Immature natural killer cell (primary cell): ENCODE measurements at regions not wholly inside any gene's neighbourhood (a gene's known extent, or its start where the extent isn't known, plus 50 kb on each side); places are given as distances from the start of the nearest gene placed in this dataset.
A peak's percentile ranks its signal among the peaks of the same experiment; 100 is the strongest.

Experiments
- DNase-seq, 3 donors: peaks; one replicate each; pipeline ENCODE4 v3.0.0; 2022; ENCODE audit warnings: mixed read lengths in 1 of 3
- H3K27ac Mint-ChIP-seq, 6 donors: one replicate each; pipeline ENCODE4 v1.8.0; 2020; ENCODE audit warnings: mixed read lengths in 6 of 6, mild to moderate bottlenecking in 5 of 6, inconsistent platforms in 4 of 6, moderate library complexity in 3 of 6
- H3K27me3 Mint-ChIP-seq, 3 donors: one replicate each; pipeline ENCODE4 v1.8.0; 2020 to 2021; ENCODE audit warnings: low read depth in 3 of 3, mild to moderate bottlenecking in 3 of 3, mixed read lengths in 3 of 3, moderate library complexity in 3 of 3, inconsistent platforms in 1 of 3
- H3K36me3 Mint-ChIP-seq, 3 donors: one replicate each; pipeline ENCODE4 v1.8.0; 2020; ENCODE audit warnings: mixed read lengths in 3 of 3, inconsistent platforms in 2 of 3, mild to moderate bottlenecking in 2 of 3
- H3K4me1 Mint-ChIP-seq, 2 donors: one replicate each; pipeline ENCODE4 v1.8.0; 2020; ENCODE audit warnings: inconsistent platforms in 2 of 2, mild to moderate bottlenecking in 2 of 2, mixed read lengths in 2 of 2, moderate library complexity in 1 of 2
- H3K4me3 Mint-ChIP-seq, 5 donors: one replicate each; pipeline ENCODE4 v1.8.0; 2020; ENCODE audit warnings: mild to moderate bottlenecking in 5 of 5, mixed read lengths in 5 of 5, inconsistent platforms in 3 of 5, moderate library complexity in 3 of 5
- H3K9me3 Mint-ChIP-seq, 6 donors: one replicate each; pipeline ENCODE4 v1.8.0; 2020; ENCODE audit warnings: mild to moderate bottlenecking in 6 of 6, mixed read lengths in 6 of 6, inconsistent platforms in 4 of 6, moderate library complexity in 3 of 6

- Mint-ChIP-seq H3K4me1 (peaks cover 2 to 4% of the 10 kb centered on the region in 2 donors), H3K9me3 (peaks cover 0 to 11% (median 8%) of the 10 kb centered on the region in 6 donors), H3K4me3 (peak overlapping the region in 2 of 5 donors; percentile 22 to 26), H3K36me3 (peaks cover 0 to 9% (median 2%) of the 10 kb centered on the region in 3 donors), H3K27me3 (peaks cover 2 to 11% (median 3%) of the 10 kb centered on the region in 3 donors), H3K27ac (no peak overlapping the region)
- no peak for DNase-seq
Measured at GRCh38 chr19:46546194-46546896, 50.7 kb upstream of the PNMA8B start.

- no peak overlapping the region for H3K4me3 Mint-ChIP-seq
- H3K4me1 Mint-ChIP-seq: no peaks in the 10 kb centered on the region
- peaks cover 1 to 12% (median 9%) of the 10 kb centered on the region in 6 donors for H3K9me3 Mint-ChIP-seq
- peaks cover 7 to 16% (median 7%) of the 10 kb centered on the region in 3 donors for H3K27me3 Mint-ChIP-seq
- no peak overlapping the region for H3K27ac Mint-ChIP-seq
- H3K36me3 Mint-ChIP-seq: peaks cover 0 to 11% (median 11%) of the 10 kb centered on the region in 3 donors
- no peak for DNase-seq
Measured at GRCh38 chr19:46550684-46551083, 50.4 kb upstream of the CALM3 start.

- peaks cover 1 to 12% (median 9%) of the 10 kb centered on the region in 6 donors for H3K9me3 Mint-ChIP-seq
- H3K4me3 Mint-ChIP-seq: no peak overlapping the region
- no peak overlapping the region for H3K27ac Mint-ChIP-seq
- DNase-seq: no peak
- H3K36me3 Mint-ChIP-seq: peaks cover 0 to 11% (median 11%) of the 10 kb centered on the region in 3 donors
- H3K27me3 Mint-ChIP-seq: peaks cover 7 to 16% (median 7%) of the 10 kb centered on the region in 3 donors
- H3K4me1 Mint-ChIP-seq: no peaks in the 10 kb centered on the region
Measured at GRCh38 chr19:46551164-46551563, 50.0 kb upstream of the CALM3 start.
